Sigmoid colon (tissue), 4 donors: ENCODE measurements at regions not wholly inside any gene's neighbourhood (a gene's known extent, or its start where the extent isn't known, plus 50 kb on each side); places are given as distances from the start of the nearest gene placed in this dataset.

Experiments
- EP300 ChIP-seq, 4 donors: sonication (generic); formaldehyde crosslinking; IDR thresholded peaks; one replicate each; pipeline ENCODE4 v1.6.1; 2017; ENCODE audit warnings: antibody characterized with exemption in 4 of 4
- POLR2A ChIP-seq, 2 donors: fragments of 450-650 bp; IDR thresholded peaks; one replicate each; pipeline ENCODE4 v1.6.1; 2016; ENCODE audit warnings: antibody characterized with exemption in 2 of 2, mild to moderate bottlenecking in 2 of 2, moderate library complexity in 2 of 2
- POLR2AphosphoS5 ChIP-seq, 4 donors: sonication (generic); formaldehyde crosslinking; IDR thresholded peaks; one replicate each; pipeline ENCODE4 v1.6.1; 2017; ENCODE audit warnings: antibody characterized with exemption in 4 of 4
- TF ChIP-seq, protein P1 (sequence below), 4 experiments: fragments of 450-650 bp in 3 of 4; fragments of 200-600 bp in 1 of 4; IDR thresholded peaks; one replicate each; pipeline ENCODE4 v1.5.1; 2016 to 2019; ENCODE audit warnings: antibody characterized with exemption in 4 of 4, mild to moderate bottlenecking in 3 of 4, moderate library complexity in 2 of 4

DNA sequence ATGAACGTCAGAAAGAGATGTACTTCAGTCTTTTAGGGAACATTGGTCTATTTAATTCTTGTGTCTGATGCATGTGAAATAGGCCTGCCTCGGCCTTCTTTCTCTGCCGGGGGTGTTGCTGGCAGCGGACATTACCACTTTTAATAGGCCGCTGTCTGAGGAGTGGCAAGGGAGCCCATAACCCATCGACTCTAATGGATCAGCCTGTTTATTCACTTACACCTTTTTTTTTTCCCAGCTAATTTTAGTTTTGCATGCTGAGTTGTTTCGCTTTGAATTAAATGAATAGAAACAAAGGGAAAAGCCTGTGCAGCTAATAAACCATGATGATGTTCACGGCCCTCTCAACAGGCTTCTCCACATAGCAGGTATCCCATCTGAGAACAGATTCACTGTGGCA, 78.4 kb downstream of the KCTD15 start:
- no peak for TF ChIP-seq POLR2AphosphoS5 (IDR thresholded peaks at IDR 0.05)
- TF ChIP-seq POLR2A (IDR thresholded peaks at IDR 0.05), result no peak
- TF ChIP-seq, protein P1, sequence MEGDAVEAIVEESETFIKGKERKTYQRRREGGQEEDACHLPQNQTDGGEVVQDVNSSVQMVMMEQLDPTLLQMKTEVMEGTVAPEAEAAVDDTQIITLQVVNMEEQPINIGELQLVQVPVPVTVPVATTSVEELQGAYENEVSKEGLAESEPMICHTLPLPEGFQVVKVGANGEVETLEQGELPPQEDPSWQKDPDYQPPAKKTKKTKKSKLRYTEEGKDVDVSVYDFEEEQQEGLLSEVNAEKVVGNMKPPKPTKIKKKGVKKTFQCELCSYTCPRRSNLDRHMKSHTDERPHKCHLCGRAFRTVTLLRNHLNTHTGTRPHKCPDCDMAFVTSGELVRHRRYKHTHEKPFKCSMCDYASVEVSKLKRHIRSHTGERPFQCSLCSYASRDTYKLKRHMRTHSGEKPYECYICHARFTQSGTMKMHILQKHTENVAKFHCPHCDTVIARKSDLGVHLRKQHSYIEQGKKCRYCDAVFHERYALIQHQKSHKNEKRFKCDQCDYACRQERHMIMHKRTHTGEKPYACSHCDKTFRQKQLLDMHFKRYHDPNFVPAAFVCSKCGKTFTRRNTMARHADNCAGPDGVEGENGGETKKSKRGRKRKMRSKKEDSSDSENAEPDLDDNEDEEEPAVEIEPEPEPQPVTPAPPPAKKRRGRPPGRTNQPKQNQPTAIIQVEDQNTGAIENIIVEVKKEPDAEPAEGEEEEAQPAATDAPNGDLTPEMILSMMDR (IDR thresholded peaks at IDR 0.05), result no peak
- no peak for TF ChIP-seq EP300 (IDR thresholded peaks at IDR 0.05)
